ENCODE measurements at regions not wholly inside any gene's neighbourhood (a gene's known extent, or its start where the extent isn't known, plus 50 kb on each side); places are given as distances from the start of the nearest gene placed in this dataset.

DNA sequence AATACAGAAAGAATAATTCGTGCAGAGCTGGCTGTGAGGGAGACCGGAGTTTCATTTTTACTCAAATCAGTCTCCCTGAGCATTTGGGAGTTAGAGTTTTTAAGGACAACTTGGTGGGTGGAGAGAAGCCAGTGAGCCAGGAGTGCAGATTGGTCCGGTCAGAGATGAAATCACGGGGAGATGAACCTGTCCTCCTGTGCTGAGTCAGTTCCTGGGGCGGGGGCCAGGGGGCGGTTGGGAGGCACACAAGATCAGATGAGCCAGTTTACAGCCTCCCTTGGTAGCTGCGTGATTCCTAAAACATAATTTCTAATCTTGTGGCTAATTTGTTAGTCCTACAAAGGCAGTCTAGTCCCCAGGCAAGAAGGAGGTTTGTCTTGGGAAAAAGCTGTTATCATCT is 1267.9 kb downstream of the AMY1C start:
- Histone ChIP-seq H2BK12ac (ENCODE audit: insufficient read length, low read depth, low read length) (no peak overlapping the region), H2BK120ac (ENCODE audit: low read depth, low read length, poor library complexity, severe bottlenecking) (no peak overlapping the region), H3K4me1 (ENCODE audit: insufficient read depth, low read length) (no peaks in the 10 kb centered on the region), H3K9me3 (ENCODE audit: control insufficient read depth, low read depth, low read length) (no peaks in the 10 kb centered on the region), H3K18ac (ENCODE audit: insufficient read length, low read depth, low read length) (no peak overlapping the region), H2BK5ac (ENCODE audit: insufficient read length, low read length) (no peak overlapping the region), H3K4me2 (ENCODE audit: insufficient read depth, insufficient read length, low read length) (no peak overlapping the region), H3K9ac (ENCODE audit: extremely low read depth, insufficient read length, low read length) (no peak overlapping the region), H3K79me2 (ENCODE audit: insufficient read depth, low read length) (no peaks in the 10 kb centered on the region), H3T11ph (ENCODE audit: low read length) (no peak overlapping the region), H2AFZ (ENCODE audit: low read length) (no peak overlapping the region), H3K23ac (ENCODE audit: insufficient read length, low read depth, low read length) (no peak overlapping the region), H3K23me2 (ENCODE audit: insufficient read length, low read depth, low read length, poor library complexity, severe bottlenecking) (no peaks in the 10 kb centered on the region), H3K27me3 (ENCODE audit: insufficient read depth, low read length) (no peaks in the 10 kb centered on the region), H4K5ac (ENCODE audit: insufficient read length, low read depth, low read length) (no peak overlapping the region), H3K27ac (ENCODE audit: insufficient read length, low read depth, low read length) (no peak overlapping the region), H3K14ac (ENCODE audit: insufficient read depth, low read length) (no peak overlapping the region), H3K56ac (ENCODE audit: insufficient read length, low read depth, low read length) (no peak overlapping the region), H2BK15ac (ENCODE audit: low read depth, low read length) (no peak overlapping the region), H4K20me1 (ENCODE audit: control insufficient read depth, insufficient read depth, insufficient read length) (no peaks in the 10 kb centered on the region), H4K8ac (replicated peaks; ENCODE audit: insufficient read length, low read depth, low read length) (no peak overlapping the region), H3K79me1 (ENCODE audit: insufficient read depth, low read depth, low read length, poor library complexity, severe bottlenecking) (no peaks in the 10 kb centered on the region), H2AK5ac (ENCODE audit: insufficient read length, low read length) (no peak overlapping the region), H2BK20ac (ENCODE audit: low read depth, low read length, poor library complexity, severe bottlenecking) (no peak overlapping the region), H3K4ac (ENCODE audit: low read depth, low read length) (no peak overlapping the region), H4K91ac (ENCODE audit: insufficient read length, low read depth, low read length) (no peak overlapping the region)
- Mint-ChIP-seq H3K27ac (peak overlapping the region in 1 of 3 experiments; percentile 57; a peak in 2 of 7 replicates), H3K36me3 (ENCODE audit: insufficient read depth in 1 of 3, low read depth in 3 of 3) (no peaks in the 10 kb centered on the region), H3K4me3 (no peak overlapping the region), H3K27me3 (ENCODE audit: low read depth) (no peaks in the 10 kb centered on the region), H3K9me3 (no peaks in the 10 kb centered on the region), H3K4me1 (no peaks in the 10 kb centered on the region)
- no CpG with 5 or more reads among the region's 7 CpGs for WGBS (ENCODE audit: extremely low coverage, insufficient read length, low lambda C conversion rate)
- DNase-seq = peak; percentile 41
- TF ChIP-seq, protein P1, sequence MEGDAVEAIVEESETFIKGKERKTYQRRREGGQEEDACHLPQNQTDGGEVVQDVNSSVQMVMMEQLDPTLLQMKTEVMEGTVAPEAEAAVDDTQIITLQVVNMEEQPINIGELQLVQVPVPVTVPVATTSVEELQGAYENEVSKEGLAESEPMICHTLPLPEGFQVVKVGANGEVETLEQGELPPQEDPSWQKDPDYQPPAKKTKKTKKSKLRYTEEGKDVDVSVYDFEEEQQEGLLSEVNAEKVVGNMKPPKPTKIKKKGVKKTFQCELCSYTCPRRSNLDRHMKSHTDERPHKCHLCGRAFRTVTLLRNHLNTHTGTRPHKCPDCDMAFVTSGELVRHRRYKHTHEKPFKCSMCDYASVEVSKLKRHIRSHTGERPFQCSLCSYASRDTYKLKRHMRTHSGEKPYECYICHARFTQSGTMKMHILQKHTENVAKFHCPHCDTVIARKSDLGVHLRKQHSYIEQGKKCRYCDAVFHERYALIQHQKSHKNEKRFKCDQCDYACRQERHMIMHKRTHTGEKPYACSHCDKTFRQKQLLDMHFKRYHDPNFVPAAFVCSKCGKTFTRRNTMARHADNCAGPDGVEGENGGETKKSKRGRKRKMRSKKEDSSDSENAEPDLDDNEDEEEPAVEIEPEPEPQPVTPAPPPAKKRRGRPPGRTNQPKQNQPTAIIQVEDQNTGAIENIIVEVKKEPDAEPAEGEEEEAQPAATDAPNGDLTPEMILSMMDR (conservative IDR thresholded peaks at IDR 0.05) = peak; percentile 44; the same call in 2 of the 3 replicates

All from H9 (cell line).